Fibroblast of villous mesenchyme (primary cell): ENCODE measurements at regions not wholly inside any gene's neighbourhood (a gene's known extent, or its start where the extent isn't known, plus 50 kb on each side); places are given as distances from the start of the nearest gene placed in this dataset.

Source experiments
- DNase-seq: peaks from one replicate; pipeline ENCODE4 v3.0.0-alpha.2; 2010; ENCODE audit warnings: low read depth
- H3K4me3 ChIP-seq: 2 replicates; pipeline ENCODE4 v1.5.1; 2011; ENCODE audit warnings: low read depth, mild to moderate bottlenecking, low read length
- TF ChIP-seq, protein P1 (sequence below): IDR thresholded peaks from 2 replicates; pipeline ENCODE4 v1.5.1; 2012; ENCODE audit warnings: low read depth, mild to moderate bottlenecking, low read length; ENCODE audit not compliant: insufficient read depth

DNA sequence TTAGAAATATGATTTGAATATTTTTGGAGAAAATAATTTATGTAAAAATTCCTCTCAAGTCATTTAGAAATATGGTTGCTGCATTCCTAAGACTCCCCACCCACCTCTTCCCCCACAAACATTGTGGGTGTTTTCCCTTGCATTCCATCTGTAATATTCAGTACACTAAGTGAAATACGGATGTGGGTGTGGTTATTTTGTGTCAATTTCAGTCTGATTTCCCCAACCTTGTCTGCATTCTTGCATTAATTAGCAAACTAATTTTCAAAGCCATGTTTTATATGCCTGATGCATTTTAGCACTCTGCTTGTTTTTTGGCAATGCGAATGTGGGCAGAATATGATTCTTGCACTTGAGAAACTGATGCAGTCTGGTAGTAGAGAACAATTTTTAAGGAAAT is 408.3 kb upstream of the RGMA start:
- H3K4me3 ChIP-seq = no peak overlapping the region
- no peak for DNase-seq
- TF ChIP-seq, protein P1, sequence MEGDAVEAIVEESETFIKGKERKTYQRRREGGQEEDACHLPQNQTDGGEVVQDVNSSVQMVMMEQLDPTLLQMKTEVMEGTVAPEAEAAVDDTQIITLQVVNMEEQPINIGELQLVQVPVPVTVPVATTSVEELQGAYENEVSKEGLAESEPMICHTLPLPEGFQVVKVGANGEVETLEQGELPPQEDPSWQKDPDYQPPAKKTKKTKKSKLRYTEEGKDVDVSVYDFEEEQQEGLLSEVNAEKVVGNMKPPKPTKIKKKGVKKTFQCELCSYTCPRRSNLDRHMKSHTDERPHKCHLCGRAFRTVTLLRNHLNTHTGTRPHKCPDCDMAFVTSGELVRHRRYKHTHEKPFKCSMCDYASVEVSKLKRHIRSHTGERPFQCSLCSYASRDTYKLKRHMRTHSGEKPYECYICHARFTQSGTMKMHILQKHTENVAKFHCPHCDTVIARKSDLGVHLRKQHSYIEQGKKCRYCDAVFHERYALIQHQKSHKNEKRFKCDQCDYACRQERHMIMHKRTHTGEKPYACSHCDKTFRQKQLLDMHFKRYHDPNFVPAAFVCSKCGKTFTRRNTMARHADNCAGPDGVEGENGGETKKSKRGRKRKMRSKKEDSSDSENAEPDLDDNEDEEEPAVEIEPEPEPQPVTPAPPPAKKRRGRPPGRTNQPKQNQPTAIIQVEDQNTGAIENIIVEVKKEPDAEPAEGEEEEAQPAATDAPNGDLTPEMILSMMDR = no peak

DNA sequence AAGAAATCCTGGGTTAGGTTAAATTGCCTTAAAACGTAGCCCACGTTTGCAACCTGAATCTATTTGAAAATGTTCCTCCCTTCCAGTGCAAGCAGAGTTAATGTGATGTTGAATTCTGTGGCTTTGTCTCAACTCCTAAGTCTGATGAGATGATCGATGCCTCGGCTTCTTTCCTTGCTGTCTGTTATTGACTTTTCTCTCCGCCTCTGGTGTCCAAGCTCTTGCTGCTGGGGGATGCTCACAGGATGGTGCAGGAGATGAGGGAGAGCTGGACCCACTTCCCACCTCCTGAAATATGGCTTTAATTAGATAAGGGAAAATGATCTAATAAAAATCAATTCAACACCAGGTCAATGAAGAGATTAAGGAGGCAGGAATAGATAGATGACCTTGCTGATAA is 407.9 kb upstream of the RGMA start:
- TF ChIP-seq, protein P1 = no peak
- DNase-seq = no peak

DNA sequence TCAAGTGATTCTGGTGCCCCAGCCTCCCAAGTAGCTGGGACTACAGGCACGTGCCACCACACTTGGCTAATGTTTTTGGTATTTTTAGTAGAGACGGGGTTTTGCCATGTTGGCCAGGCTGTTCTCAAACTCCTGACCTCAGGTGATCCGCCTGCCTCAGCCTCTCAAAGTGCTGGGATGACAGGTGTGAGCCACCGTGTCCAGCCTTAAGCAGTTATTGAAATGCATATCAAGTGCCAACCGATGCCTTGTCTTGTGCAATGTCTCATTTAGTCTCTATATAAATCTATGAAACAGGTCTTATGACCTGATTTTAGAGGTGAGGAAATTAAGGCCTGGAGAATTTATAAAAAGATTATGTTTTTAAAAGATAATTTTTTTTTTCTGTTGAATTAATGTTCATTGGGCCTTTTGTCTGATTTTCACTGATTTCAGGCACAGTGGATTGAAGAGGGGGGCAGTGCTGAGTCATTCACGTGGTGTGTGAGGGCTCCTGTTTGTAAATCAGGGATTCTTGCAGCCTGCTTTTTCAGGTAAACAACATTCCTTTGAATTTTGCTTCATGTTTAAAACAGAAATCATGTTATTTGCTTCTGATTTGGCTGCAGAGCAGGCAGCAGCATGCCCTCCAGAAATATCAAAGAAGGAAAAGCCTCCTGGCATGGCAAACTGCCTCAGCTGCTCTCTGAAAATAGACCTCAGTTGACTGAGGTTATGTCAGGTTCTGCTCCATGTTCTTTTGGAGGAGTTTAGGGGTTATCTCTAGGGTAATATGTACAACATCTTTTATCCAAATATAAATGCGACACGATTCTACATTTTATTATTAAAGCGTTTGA is 407.0 kb upstream of the RGMA start:
- no peak for DNase-seq
- TF ChIP-seq, protein P1 = no peak
- H3K4me3 ChIP-seq = no peak overlapping the region

More for the DNA sequence above, 407.9 kb upstream of the RGMA start:
- no peak overlapping the region for H3K4me3 ChIP-seq

DNA sequence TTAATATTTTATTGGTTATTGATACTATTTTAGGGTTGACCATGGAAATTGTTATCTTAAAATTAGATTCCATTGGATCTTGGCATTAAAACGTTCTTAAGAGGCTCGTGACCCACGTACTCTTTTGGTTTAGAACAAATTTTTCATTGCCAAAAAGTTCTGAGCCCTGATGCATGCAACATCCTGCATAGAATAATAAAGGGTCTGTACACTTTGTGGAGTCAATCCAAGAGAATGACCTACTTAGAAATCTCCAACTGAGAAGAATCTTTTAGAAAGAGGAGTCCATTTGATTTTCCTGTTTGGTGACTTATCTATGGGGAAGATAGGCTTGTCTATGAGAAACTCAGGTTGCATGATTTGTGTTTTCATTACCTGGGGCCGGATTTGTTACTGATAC is 404.2 kb upstream of the RGMA start:
- H3K4me3 ChIP-seq = no peak overlapping the region
- no peak for DNase-seq
- TF ChIP-seq, protein P1 = no peak

DNA sequence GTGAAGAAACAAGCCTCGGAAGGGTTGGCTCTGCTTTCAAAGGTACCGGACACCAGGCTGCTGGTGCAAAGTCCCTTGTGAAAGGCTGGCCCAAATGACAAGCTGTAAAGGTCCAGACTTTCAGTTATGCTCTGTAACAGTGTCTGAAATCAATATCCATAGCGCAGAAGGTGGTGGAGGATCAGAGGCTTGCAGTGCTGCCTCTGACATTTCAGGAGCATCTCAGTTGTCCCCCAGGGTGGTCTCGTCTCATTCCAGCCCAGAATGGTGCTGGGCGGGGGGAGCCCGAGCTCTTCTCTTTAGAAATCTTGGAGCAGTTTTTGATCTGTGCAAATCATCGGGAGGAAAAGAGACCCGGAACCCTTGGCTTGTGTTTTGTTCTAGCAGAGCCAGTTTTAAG is 402.3 kb upstream of the RGMA start:
- H3K4me3 ChIP-seq = no peak overlapping the region
- TF ChIP-seq, protein P1 = no peak
- no peak for DNase-seq

DNA sequence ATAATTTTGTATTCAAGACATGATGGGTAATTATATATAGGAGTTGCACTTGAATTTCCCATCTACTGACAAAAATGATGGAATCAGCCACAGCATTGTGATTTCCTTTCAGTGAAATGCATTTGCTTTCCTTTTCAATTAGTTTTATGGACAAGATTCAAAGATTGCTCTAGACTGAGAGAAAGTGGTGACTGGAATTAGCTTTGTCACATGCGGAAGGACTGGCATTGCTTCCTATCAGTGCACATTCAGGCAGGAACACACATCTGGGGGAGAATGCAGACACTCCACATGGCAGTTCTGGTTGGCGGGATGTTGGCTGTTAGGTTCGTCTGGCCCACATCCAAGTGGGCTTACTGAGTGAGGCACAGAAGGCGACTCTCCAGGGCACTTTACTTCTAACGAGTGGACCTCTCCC is 399.3 kb upstream of the RGMA start:
- no peak overlapping the region for H3K4me3 ChIP-seq
- DNase-seq = no peak
- TF ChIP-seq, protein P1 = no peak
